ENCODE measurements at regions not wholly inside any gene's neighbourhood (a gene's known extent, or its start where the extent isn't known, plus 50 kb on each side); places are given as distances from the start of the nearest gene placed in this dataset.
A peak's percentile ranks its signal among the peaks of the same experiment; 100 is the strongest.

DNA sequence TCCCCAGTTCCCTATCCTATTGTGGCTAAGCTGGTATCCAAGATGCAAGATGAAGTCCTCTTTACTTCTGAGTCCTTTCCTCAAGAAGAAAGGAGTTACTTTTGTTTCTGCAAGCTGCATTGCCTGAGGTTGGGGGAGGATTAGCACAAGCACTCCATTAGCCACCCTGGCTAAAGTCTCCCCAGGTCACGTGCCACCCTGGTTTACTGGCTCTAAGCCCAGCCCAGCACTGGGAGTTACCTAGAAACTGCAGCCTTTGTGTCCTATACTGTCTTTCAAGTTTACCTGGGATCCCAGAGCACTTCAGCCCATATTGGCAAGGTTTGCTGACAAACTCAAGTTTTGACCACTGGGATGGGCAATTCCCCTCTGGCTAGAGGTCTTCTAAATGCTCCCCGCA is 78.4 kb upstream of the DBX1 start:
- Histone ChIP-seq H3K4me3 (no peak overlapping the region), H3K27me3 (peaks cover 6% of the 10 kb centered on the region), H3K27ac (no peak overlapping the region), H3K4me1 (no peaks in the 10 kb centered on the region), H3K9me3 (no peaks in the 10 kb centered on the region), H3K36me3 (no peaks in the 10 kb centered on the region)
- intact Hi-C loops (cut with DNase I): no loop called here
- TF ChIP-seq, protein P1, sequence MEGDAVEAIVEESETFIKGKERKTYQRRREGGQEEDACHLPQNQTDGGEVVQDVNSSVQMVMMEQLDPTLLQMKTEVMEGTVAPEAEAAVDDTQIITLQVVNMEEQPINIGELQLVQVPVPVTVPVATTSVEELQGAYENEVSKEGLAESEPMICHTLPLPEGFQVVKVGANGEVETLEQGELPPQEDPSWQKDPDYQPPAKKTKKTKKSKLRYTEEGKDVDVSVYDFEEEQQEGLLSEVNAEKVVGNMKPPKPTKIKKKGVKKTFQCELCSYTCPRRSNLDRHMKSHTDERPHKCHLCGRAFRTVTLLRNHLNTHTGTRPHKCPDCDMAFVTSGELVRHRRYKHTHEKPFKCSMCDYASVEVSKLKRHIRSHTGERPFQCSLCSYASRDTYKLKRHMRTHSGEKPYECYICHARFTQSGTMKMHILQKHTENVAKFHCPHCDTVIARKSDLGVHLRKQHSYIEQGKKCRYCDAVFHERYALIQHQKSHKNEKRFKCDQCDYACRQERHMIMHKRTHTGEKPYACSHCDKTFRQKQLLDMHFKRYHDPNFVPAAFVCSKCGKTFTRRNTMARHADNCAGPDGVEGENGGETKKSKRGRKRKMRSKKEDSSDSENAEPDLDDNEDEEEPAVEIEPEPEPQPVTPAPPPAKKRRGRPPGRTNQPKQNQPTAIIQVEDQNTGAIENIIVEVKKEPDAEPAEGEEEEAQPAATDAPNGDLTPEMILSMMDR (IDR thresholded peaks at IDR 0.05): no peak
- DNase-seq (no peak), ATAC-seq (peak; percentile 52)

DNA sequence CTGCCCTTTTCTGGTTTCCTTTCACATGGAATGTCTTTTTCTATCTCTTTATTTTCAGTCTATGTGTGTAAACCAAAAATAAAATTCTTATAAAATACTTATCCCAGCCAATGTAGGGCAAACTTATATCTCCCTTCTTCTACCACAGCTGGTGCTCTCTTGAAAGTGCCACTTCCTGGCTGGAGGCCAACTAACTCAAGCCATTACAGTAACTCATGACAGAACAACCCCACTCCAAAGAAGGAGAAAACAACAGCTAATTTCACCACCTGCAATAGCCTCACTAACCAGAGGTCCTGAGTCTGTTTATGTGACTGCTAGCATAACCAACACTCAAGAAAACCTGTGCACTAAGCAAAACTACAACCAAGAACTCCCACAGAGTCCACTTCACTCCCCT is 74.9 kb upstream of the DBX1 start:
- intact Hi-C loops (cut with DNase I): no loop called here
- TF ChIP-seq, protein P1 (IDR thresholded peaks at IDR 0.05): no peak
- no peaks in the 10 kb centered on the region for H3K36me3 ChIP-seq

DNA sequence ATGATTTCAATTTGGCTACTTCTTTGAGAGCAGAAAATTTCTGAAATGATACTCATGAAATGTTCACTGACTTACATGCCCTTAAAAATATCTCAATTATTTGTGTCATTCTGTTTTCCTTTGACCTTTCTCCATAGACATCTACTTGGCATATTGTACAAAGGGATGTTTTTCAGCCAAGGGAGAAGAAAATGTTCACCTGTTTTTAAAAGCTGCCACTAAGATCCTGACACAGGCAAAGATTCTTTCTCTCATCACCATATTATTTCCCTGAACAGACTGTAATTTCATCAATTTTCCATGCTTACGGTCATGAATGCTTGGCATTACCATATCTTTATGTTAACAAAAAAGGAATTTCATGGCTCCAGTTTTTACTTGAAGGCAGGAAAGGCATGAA is 67.4 kb upstream of the DBX1 start:
- no peaks in the 10 kb centered on the region for H3K36me3 ChIP-seq
- H3K4me3 ChIP-seq: no peak overlapping the region
- no peaks in the 10 kb centered on the region for H3K4me1 ChIP-seq
- TF ChIP-seq, protein P1 (IDR thresholded peaks at IDR 0.05): no peak
- DNase-seq (no peak), ATAC-seq (no peak)
- intact Hi-C loops (cut with DNase I): no loop called here
- H3K27me3 ChIP-seq: no peaks in the 10 kb centered on the region
- H3K9me3 ChIP-seq: no peaks in the 10 kb centered on the region
- H3K27ac ChIP-seq: no peak overlapping the region

More for the DNA sequence above, 74.9 kb upstream of the DBX1 start:
- ATAC-seq: no peak
- H3K9me3 ChIP-seq: no peaks in the 10 kb centered on the region
- H3K4me1 ChIP-seq: no peaks in the 10 kb centered on the region
- no peak overlapping the region for H3K27ac ChIP-seq
- no peaks in the 10 kb centered on the region for H3K27me3 ChIP-seq
- no peak for DNase-seq
- no peak overlapping the region for H3K4me3 ChIP-seq

DNA sequence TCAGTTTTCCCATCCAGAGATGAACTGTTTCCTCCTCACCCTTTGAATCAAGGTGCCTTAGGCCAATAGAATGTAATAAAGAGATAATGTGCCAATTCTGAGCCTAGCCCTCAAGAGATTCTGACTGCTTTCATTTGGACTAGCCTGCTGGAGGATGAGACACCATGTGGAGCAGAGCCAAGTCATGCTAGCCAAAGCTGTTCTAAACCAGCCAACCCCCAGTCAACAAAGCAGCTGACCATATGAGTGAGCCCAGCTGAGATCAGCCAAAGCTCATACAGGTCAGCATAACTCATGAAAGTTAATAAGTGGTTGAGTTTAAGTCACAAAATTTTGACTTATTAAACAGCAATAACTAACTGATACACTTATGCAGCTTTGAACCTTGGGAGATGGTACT is 66.7 kb upstream of the DBX1 start:
- no peak for ATAC-seq
- Histone ChIP-seq H3K27ac (no peak overlapping the region), H3K27me3 (no peaks in the 10 kb centered on the region), H3K36me3 (no peaks in the 10 kb centered on the region), H3K4me1 (no peaks in the 10 kb centered on the region), H3K9me3 (no peaks in the 10 kb centered on the region), H3K4me3 (no peak overlapping the region)
- intact Hi-C loops (cut with DNase I): no loop called here
- DNase-seq: no peak
- TF ChIP-seq, protein P1 (IDR thresholded peaks at IDR 0.05): no peak

DNA sequence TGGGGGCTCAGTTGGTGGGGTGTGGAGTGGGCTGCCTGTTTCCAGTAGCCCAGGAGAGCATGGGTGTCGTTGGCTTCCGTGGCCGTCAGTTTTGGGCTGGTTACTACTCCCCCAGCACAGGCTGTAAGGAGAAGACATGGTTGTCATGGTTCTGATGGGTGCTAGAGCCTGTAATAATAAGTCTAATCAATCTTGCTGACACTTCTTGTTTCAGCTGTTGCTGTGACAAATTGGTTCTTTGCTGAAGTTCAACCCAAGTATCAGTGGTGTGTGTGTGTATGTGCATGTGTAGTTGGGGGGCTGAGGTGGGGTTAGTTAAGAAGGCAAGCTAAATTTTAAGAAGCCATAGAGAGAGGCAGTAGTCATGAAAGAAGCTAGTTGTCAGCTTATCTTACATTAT is 61.3 kb upstream of the DBX1 start:
- H3K4me3 ChIP-seq: no peak overlapping the region
- no peaks in the 10 kb centered on the region for H3K36me3 ChIP-seq
- DNase-seq (no peak), ATAC-seq (no peak)
- intact Hi-C loops (cut with DNase I): no loop called here
- H3K27me3 ChIP-seq: no peaks in the 10 kb centered on the region
- no peaks in the 10 kb centered on the region for H3K9me3 ChIP-seq
- no peaks in the 10 kb centered on the region for H3K4me1 ChIP-seq
- H3K27ac ChIP-seq: no peak overlapping the region
- TF ChIP-seq, protein P1 (IDR thresholded peaks at IDR 0.05): no peak

DNA sequence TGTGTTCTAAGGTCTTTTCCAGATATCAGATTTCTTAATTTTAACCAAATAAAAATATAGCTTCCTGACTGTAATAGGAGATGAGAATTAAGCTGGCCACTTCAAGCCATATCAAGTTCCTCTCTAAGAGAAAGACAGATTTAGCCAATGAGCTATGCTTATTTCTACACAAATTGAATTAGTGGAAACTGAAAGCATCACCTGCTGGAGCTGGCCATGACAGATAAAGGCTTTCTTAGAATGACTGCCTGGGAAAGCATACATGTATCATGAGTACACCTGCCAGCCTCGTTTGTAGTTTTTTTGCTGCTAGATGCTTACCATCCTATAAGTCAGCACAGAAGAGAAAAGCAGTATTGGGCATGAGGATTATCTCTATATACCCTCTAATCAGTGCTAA is 53.5 kb upstream of the DBX1 start:
- TF ChIP-seq, protein P1 (IDR thresholded peaks at IDR 0.05): no peak
- Histone ChIP-seq H3K27me3 (peaks cover 13% of the 10 kb centered on the region), H3K4me3 (no peak overlapping the region), H3K4me1 (no peaks in the 10 kb centered on the region), H3K27ac (no peak overlapping the region), H3K9me3 (no peaks in the 10 kb centered on the region), H3K36me3 (no peaks in the 10 kb centered on the region)
- DNase-seq (no peak), ATAC-seq (no peak)
- intact Hi-C loops (cut with DNase I): no loop called here

Data from upper lobe of right lung (tissue), 1 donor.